Panc1 (cell line): ENCODE measurements at regions not wholly inside any gene's neighbourhood (a gene's known extent, or its start where the extent isn't known, plus 50 kb on each side); places are given as distances from the start of the nearest gene placed in this dataset.
"Not testable (repeated sequence)": the region's sequence is repeated elsewhere in the genome, so short reads cannot be mapped to it uniquely, and the experiment has no call there.

Source experiments
- ATAC-seq: fragments of 200-7000 bp; cut with Tn5 transposase; 2 replicates; pipeline ENCODE4 v1.9.1; 2020; ENCODE audit warnings: mild to moderate bottlenecking, moderate library complexity
- BruUV-seq: library from RNA; stranded (reverse); fragments of 400-500 nt; replicated peaks from 2 replicates; lab custom pipeline; 2021; lab: Mats Ljungman, UMichigan
- CTCF ChIA-PET: fragments of 300-600 bp; sonication (Branson Sonifier 250); formaldehyde crosslinking; loops from one replicate; lab custom pipeline; 2022; ENCODE audit warnings: antibody characterized with exemption; lab: Charles Lee
- POLR2A ChIA-PET: fragments of 300-600 bp; sonication (Branson Sonifier 250); formaldehyde crosslinking; loops from one replicate; lab custom pipeline; 2022; ENCODE audit warnings: antibody characterized with exemption; lab: Charles Lee
- DNase-seq: peaks from one replicate; pipeline ENCODE4 v3.0.0-alpha.2; 2010; ENCODE audit warnings: low read depth, low spot score
- H3K27ac ChIP-seq: 2 replicates; pipeline ENCODE4 v1.5.1; 2011; ENCODE audit warnings: mild to moderate bottlenecking, low read length, inconsistent platforms
- H3K27me3 ChIP-seq: fragments of 200-500 bp; sonication (Bioruptor generic); 2 replicates; pipeline ENCODE4 v1.6.0; 2014; ENCODE audit warnings: low read length, inconsistent platforms; ENCODE audit not compliant: control insufficient read depth, insufficient read depth
- H3K36me3 ChIP-seq: fragments of 200-500 bp; sonication (Bioruptor generic); 2 replicates; pipeline ENCODE4 v1.5.1; 2014; ENCODE audit warnings: inconsistent platforms, mild to moderate bottlenecking, low read length, moderate library complexity; ENCODE audit not compliant: control insufficient read depth, insufficient read depth
- H3K4me1 ChIP-seq: 2 replicates; pipeline ENCODE4 v1.5.1; 2011; ENCODE audit warnings: inconsistent platforms, mild to moderate bottlenecking, low read length, moderate library complexity; ENCODE audit not compliant: control insufficient read depth, insufficient read depth
- H3K4me3 ChIP-seq, 2 experiments: 2 replicates each; pipeline ENCODE4 v1.5.1; 2011 to 2012; ENCODE audit warnings: low read depth in 2 of 2, low read length in 2 of 2, mild to moderate bottlenecking in 2 of 2, inconsistent platforms in 1 of 2, moderate library complexity in 1 of 2
- H3K9me3 ChIP-seq: fragments of 200-500 bp; sonication (Bioruptor generic); 2 replicates; pipeline ENCODE4 v1.5.1; 2014; ENCODE audit warnings: low read depth, mild to moderate bottlenecking, inconsistent platforms, low read length, moderate library complexity; ENCODE audit not compliant: control insufficient read depth, insufficient read depth
- POLR2AphosphoS5 ChIP-seq: IDR thresholded peaks from 2 replicates; pipeline ENCODE4 v1.6.1; 2012; ENCODE audit warnings: mild to moderate bottlenecking, low read depth, low read length, moderate library complexity
- SIN3A ChIP-seq: IDR thresholded peaks from 2 replicates; pipeline ENCODE4 v1.6.1; 2012; ENCODE audit warnings: low read depth, mild to moderate bottlenecking, low read length, moderate library complexity, borderline replicate concordance; ENCODE audit not compliant: insufficient read depth
- TCF7L2 ChIP-seq: IDR thresholded peaks from 2 replicates; pipeline ENCODE4 v1.6.1; 2011; ENCODE audit warnings: mild to moderate bottlenecking, low read depth, low read length, inconsistent platforms
- in situ Hi-C: cut with HindIII; loops from 2 replicates; pipeline ENCODE4 v1.10.0; 2016; ENCODE audit warnings: low sequenced_read_pairs, low pct_unique_long_range_greater_than_20kb
- intact Hi-C: fragments of 100-400 bp; cut with micrococcal nuclease; formaldehyde crosslinking; loops from one replicate; pipeline ENCODE4 v1.10.0; 2022; ENCODE audit not compliant: unreplicated experiment
- TF ChIP-seq, protein P1 (sequence below), 2 experiments: IDR thresholded peaks; 2 replicates each; pipeline ENCODE4 v1.6.1; 2011 to 2012; ENCODE audit warnings: low read depth in 2 of 2, control low read depth in 1 of 2, low read length in 1 of 2, mild to moderate bottlenecking in 1 of 2, moderate library complexity in 1 of 2; ENCODE audit not compliant: insufficient read depth in 1 of 2
- TF ChIP-seq, protein P2 (sequence below): fragments of 450-650 bp; IDR thresholded peaks from 2 replicates; pipeline ENCODE4 v1.5.1; 2017; ENCODE audit warnings: mild to moderate bottlenecking

DNA sequence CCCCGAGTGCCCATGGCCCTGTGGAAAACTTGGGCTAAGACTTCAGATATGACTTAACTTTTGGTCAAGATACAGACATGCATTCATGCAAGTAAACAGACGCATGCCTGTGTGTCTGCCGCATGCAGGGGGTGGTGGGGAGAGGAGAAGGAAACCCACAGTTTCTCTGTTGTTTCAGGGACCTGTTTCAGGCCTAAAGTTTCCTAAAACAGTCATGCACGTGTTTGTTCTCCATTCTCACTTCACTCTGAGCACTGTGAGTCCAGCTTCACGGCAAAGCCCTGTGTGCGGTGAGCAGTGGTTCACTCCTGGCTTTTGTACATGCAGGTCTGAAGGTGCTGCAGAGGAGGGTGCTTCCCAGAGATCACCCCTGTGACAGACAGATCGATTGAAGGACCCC lies 158.7 kb downstream of the FOXL1 start:
- Histone ChIP-seq H3K36me3 (no peaks in the 10 kb centered on the region), H3K9me3 (no peaks in the 10 kb centered on the region), H3K27me3 (no peaks in the 10 kb centered on the region), H3K27ac (no peak overlapping the region), H3K4me1 (no peaks in the 10 kb centered on the region), H3K4me3 (no peak overlapping the region)
- ATAC-seq (no peak), DNase-seq (no peak)
- ChIA-PET POLR2A (no interaction called here), CTCF (no interaction called here)
- in situ Hi-C loops: no loop called here
- intact Hi-C loops: no loop called here
- TF ChIP-seq POLR2AphosphoS5 (no peak), SIN3A (no peak), TCF7L2 (no peak)
- TF ChIP-seq, protein P1, sequence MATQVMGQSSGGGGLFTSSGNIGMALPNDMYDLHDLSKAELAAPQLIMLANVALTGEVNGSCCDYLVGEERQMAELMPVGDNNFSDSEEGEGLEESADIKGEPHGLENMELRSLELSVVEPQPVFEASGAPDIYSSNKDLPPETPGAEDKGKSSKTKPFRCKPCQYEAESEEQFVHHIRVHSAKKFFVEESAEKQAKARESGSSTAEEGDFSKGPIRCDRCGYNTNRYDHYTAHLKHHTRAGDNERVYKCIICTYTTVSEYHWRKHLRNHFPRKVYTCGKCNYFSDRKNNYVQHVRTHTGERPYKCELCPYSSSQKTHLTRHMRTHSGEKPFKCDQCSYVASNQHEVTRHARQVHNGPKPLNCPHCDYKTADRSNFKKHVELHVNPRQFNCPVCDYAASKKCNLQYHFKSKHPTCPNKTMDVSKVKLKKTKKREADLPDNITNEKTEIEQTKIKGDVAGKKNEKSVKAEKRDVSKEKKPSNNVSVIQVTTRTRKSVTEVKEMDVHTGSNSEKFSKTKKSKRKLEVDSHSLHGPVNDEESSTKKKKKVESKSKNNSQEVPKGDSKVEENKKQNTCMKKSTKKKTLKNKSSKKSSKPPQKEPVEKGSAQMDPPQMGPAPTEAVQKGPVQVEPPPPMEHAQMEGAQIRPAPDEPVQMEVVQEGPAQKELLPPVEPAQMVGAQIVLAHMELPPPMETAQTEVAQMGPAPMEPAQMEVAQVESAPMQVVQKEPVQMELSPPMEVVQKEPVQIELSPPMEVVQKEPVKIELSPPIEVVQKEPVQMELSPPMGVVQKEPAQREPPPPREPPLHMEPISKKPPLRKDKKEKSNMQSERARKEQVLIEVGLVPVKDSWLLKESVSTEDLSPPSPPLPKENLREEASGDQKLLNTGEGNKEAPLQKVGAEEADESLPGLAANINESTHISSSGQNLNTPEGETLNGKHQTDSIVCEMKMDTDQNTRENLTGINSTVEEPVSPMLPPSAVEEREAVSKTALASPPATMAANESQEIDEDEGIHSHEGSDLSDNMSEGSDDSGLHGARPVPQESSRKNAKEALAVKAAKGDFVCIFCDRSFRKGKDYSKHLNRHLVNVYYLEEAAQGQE (IDR thresholded peaks at IDR 0.05; ENCODE audit: insufficient read depth in 1 of 2, low read depth in 2 of 2, low read length in 1 of 2): no peak
- TF ChIP-seq, protein P2, sequence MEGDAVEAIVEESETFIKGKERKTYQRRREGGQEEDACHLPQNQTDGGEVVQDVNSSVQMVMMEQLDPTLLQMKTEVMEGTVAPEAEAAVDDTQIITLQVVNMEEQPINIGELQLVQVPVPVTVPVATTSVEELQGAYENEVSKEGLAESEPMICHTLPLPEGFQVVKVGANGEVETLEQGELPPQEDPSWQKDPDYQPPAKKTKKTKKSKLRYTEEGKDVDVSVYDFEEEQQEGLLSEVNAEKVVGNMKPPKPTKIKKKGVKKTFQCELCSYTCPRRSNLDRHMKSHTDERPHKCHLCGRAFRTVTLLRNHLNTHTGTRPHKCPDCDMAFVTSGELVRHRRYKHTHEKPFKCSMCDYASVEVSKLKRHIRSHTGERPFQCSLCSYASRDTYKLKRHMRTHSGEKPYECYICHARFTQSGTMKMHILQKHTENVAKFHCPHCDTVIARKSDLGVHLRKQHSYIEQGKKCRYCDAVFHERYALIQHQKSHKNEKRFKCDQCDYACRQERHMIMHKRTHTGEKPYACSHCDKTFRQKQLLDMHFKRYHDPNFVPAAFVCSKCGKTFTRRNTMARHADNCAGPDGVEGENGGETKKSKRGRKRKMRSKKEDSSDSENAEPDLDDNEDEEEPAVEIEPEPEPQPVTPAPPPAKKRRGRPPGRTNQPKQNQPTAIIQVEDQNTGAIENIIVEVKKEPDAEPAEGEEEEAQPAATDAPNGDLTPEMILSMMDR: no peak
- no TSS peak for BruUV-seq

DNA sequence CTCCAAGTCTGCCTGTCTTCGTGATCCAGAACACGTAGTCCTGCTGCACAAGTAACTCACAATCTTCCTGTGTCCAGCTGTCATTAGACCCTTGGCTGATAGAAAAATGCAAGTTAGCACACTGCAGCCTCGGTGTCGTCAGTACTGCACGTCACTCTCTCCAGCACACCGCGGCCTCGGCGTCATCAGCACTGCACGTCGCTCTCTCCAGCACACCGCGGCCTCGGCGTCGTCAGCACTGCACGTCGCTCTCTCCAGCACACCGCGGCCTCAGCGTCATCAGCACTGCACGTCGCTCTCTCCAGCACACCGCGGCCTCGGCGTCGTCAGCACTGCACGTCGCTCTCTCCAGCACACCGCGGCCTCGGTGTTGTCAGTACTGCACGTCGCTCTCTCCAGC lies 160.0 kb downstream of the FOXL1 start:
- H3K9me3 ChIP-seq, BruUV-seq, intact Hi-C loops, H3K36me3 ChIP-seq, in situ Hi-C loops, H3K4me1 ChIP-seq, POLR2A ChIA-PET, ATAC-seq, CTCF ChIA-PET, H3K4me3 ChIP-seq, DNase-seq, H3K27ac ChIP-seq, H3K27me3 ChIP-seq: not testable (repeated sequence)

DNA sequence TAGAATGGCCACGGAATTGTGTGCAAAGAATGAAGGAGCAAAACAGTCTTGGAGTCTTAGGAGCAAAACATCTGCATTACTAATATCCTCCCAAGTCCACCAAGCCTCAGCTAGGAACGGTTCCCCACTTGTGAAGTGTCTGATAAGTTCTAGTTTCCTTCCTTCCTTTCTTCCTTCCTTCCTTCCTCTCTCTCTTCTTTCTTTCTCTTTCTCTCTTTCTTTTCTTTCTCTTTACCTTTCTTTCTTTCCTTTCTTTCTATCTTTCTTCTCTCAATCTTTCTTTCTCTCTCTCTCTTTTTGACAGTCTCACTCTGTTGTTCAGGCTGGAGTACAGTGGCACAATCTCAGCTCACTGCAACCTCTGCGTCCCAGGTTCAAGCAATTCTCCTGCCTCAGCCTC lies 160.8 kb downstream of the FOXL1 start:
- BruUV-seq: no TSS peak
- CTCF ChIA-PET: no interaction called here

More for the DNA sequence above, 160.8 kb downstream of the FOXL1 start:
- H3K9me3 ChIP-seq: no peaks in the 10 kb centered on the region
- H3K4me1 ChIP-seq: no peaks in the 10 kb centered on the region
- ATAC-seq (no peak), DNase-seq (no peak)
- no peak for TF ChIP-seq POLR2AphosphoS5
- TF ChIP-seq, protein P2: no peak
- TF ChIP-seq TCF7L2: no peak
- no peak for TF ChIP-seq SIN3A
- TF ChIP-seq, protein P1 (IDR thresholded peaks at IDR 0.05; ENCODE audit: insufficient read depth in 1 of 2, low read depth in 2 of 2, low read length in 1 of 2): no peak
- H3K4me3 ChIP-seq: no peak overlapping the region
- H3K36me3 ChIP-seq: no peaks in the 10 kb centered on the region
- POLR2A ChIA-PET: no interaction called here
- intact Hi-C loops (no loop called here), in situ Hi-C loops (no loop called here)
- no peaks in the 10 kb centered on the region for H3K27me3 ChIP-seq
- no peak overlapping the region for H3K27ac ChIP-seq
